ENCODE measurements at regions not wholly inside any gene's neighbourhood (a gene's known extent, or its start where the extent isn't known, plus 50 kb on each side); places are given as distances from the start of the nearest gene placed in this dataset.
"Not testable (repeated sequence)": the region's sequence is repeated elsewhere in the genome, so short reads cannot be mapped to it uniquely, and the experiment has no call there.

DNA sequence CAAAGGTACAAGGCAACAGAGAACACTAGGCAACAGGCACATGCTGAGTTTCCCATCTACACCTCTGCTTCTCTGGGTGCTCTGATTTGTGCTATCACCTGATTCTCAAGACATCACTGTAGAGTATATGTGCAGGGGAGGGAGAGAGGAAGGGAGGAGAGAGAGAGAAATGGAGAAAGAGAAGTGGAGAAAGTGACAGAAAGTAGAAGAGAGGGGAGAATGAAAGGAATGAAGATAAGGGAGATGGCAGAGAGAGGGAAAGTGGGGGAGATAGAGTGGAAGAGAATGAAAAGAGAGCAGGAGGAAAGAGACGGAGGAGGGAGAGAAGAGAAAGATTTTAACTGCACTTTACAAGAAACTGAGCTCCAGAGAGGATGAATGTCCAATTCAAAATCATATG lies 340.7 kb upstream of the CDH5 start (continued):
- no peak for TF ChIP-seq ZNF512 (CRISPR knock-in tag; IDR thresholded peaks at IDR 0.05)
- TF ChIP-seq GABPA (IDR thresholded peaks at IDR 0.05; ENCODE audit: low read depth, low read length) = no peak
- TF ChIP-seq GABPA (CRISPR knock-in tag; IDR thresholded peaks at IDR 0.05; ENCODE audit: low read depth) = no peak
- TF ChIP-seq, protein P1, sequence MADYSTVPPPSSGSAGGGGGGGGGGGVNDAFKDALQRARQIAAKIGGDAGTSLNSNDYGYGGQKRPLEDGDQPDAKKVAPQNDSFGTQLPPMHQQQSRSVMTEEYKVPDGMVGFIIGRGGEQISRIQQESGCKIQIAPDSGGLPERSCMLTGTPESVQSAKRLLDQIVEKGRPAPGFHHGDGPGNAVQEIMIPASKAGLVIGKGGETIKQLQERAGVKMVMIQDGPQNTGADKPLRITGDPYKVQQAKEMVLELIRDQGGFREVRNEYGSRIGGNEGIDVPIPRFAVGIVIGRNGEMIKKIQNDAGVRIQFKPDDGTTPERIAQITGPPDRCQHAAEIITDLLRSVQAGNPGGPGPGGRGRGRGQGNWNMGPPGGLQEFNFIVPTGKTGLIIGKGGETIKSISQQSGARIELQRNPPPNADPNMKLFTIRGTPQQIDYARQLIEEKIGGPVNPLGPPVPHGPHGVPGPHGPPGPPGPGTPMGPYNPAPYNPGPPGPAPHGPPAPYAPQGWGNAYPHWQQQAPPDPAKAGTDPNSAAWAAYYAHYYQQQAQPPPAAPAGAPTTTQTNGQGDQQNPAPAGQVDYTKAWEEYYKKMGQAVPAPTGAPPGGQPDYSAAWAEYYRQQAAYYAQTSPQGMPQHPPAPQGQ (CRISPR knock-in tag; IDR thresholded peaks at IDR 0.05; ENCODE audit: borderline replicate concordance) = no peak
- TF ChIP-seq NFE2 (CRISPR knock-in tag; IDR thresholded peaks at IDR 0.05) = no peak
- TF ChIP-seq MTF2 (CRISPR knock-in tag; IDR thresholded peaks at IDR 0.05; ENCODE audit: borderline replicate concordance) = no peak
- TF ChIP-seq KDM4B (CRISPR knock-in tag; IDR thresholded peaks at IDR 0.05) = no peak
- TF ChIP-seq CSRNP2 (CRISPR knock-in tag; conservative IDR thresholded peaks at IDR 0.05; ENCODE audit: low read depth) = no peak
- no peak for TF ChIP-seq NFKB2 (CRISPR knock-in tag; IDR thresholded peaks at IDR 0.05; ENCODE audit: borderline replicate concordance)

DNA sequence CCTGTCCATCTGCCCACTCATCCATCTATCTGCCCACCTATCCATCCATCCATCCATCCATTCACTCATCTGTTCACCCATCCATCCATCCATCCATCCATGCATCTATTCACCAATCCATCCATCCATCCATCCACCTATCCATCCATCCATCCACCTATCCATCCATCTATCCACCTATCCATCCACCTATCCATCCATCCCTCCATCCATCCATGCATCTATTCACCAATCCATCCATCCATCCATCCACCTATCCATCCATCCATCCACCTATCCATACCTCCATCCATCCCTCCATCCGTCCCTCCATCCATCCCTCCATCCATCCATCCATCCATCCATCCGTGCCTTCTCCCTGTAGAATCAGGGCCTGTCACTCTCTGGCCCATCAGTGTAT lies 341.9 kb upstream of the CDH5 start:
- H3K27ac ChIP-seq (ENCODE audit: extremely low read length, insufficient read depth, low read length); H3K4me1 ChIP-seq (ENCODE audit: insufficient read depth, low read length); FAIRE-seq; in situ Hi-C loops (cut with HindIII; ENCODE audit: extremely low pct_ligation_motif_present, low pct_unique_long_range_greater_than_20kb); CTCF ChIA-PET (ENCODE audit: low intra/inter-chr PET ratio, low total read pairs); H3K4me2 ChIP-seq (ENCODE audit: low read depth, low read length); H4K20me1 ChIP-seq (ENCODE audit: insufficient read depth, low read length); H3K27me3 ChIP-seq (ENCODE audit: control insufficient read depth in 1 of 2, insufficient read depth in 2 of 2, low read length in 2 of 2); H3K9ac ChIP-seq (ENCODE audit: insufficient read depth, low read depth, low read length); POLR2A ChIA-PET; H3K36me3 ChIP-seq (replicated peaks in 1 of 2; ENCODE audit: control insufficient read depth in 1 of 2, insufficient read depth in 2 of 2, low read length in 2 of 2); H3K79me2 ChIP-seq (ENCODE audit: insufficient read depth, low read length); H2AFZ ChIP-seq (ENCODE audit: low read length); H3K4me3 ChIP-seq (replicated peaks in 1 of 3; ENCODE audit: insufficient read depth in 1 of 3, low read depth in 2 of 3, low read length in 3 of 3); ATAC-seq; BruUV-seq (replicated peaks); DNase-seq (ENCODE audit: low spot score); H3K9me3 ChIP-seq (ENCODE audit: low read length); intact Hi-C loops (cut with micrococcal nuclease; ENCODE audit: unreplicated experiment); TF ChIP-seq NONO (CRISPR knock-in tag; conservative IDR thresholded peaks at IDR 0.05); FOXA1 (CRISPR knock-in tag; IDR thresholded peaks at IDR 0.05); FOXP1 (CRISPR knock-in tag; IDR thresholded peaks at IDR 0.05); SOX6 (CRISPR knock-in tag; IDR thresholded peaks at IDR 0.05): not testable (repeated sequence)
- under 1% methylated on average over 2 of the region's 2 CpGs for WGBS (ENCODE audit: low lambda C conversion rate)
- TF ChIP-seq NONO (IDR thresholded peaks at IDR 0.05) (0 out of 2 replicates have a peak, but pooled peaks have one; percentile 86), FOXA1 (IDR thresholded peaks at IDR 0.05) (0 out of 2 replicates have a peak, but pooled peaks have one; percentile 5), FOXP1 (IDR thresholded peaks at IDR 0.05) (peak; percentile 23; the same call in 1 of the 2 replicates), SOX6 (IDR thresholded peaks at IDR 0.05) (0 out of 2 replicates have a peak, but pooled peaks have one; percentile 20)
